HK-2 (cell line): ENCODE measurements at regions not wholly inside any gene's neighbourhood (a gene's known extent, or its start where the extent isn't known, plus 50 kb on each side); places are given as distances from the start of the nearest gene placed in this dataset.
"Not testable (repeated sequence)": the region's sequence is repeated elsewhere in the genome, so short reads cannot be mapped to it uniquely, and the experiment has no call there.

Experiments
- DNase-seq: peaks from one replicate; pipeline ENCODE4 v3.0.0-alpha.2; 2018; ENCODE audit not compliant: unreplicated experiment

- DNase-seq: not testable (repeated sequence)
Measured at GRCh38 chr9:67312504-67312903, 320.2 kb upstream of the SPATA31A3 start.

DNA sequence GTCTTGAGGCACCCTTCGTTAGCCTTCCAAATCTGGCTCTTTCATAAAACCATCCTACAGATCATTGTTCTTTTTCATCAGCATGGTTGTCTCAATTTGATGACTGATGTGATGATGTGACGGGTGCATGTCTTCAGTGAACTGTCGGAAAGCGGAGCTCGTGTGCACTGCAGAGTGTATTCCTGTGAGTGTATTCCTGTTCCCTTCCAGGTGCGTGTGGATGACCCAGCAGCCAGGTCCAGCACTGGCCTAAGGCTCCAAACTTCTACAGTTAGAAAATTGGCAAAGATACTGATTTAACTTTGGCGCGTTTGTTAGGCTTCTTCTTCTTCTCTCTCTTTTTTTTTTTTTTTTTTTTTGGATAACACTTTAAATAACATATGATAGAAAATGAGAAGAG, 314.8 kb upstream of the SPATA31A3 start:
- DNase-seq: not testable (repeated sequence)

DNA sequence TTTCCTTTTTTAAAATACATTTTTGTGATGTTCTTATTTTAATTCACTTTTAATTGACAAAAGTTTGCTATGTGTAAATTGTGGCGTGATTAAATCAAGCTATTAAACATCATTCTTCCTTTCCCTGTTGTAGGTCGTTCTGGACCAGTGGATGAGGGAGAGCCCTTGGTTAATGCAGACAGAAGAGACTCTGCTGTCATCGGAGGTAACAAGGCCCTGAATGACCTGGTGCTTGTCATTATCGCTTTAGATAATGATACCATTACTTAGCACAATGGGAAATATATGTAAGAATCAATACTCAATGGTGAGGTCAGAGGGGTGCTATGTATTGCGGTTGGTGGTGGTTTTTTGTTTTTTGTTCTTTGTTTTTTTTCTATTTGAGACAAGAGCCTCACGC, 296.4 kb upstream of the SPATA31A3 start:
- DNase-seq: not testable (repeated sequence)

DNA sequence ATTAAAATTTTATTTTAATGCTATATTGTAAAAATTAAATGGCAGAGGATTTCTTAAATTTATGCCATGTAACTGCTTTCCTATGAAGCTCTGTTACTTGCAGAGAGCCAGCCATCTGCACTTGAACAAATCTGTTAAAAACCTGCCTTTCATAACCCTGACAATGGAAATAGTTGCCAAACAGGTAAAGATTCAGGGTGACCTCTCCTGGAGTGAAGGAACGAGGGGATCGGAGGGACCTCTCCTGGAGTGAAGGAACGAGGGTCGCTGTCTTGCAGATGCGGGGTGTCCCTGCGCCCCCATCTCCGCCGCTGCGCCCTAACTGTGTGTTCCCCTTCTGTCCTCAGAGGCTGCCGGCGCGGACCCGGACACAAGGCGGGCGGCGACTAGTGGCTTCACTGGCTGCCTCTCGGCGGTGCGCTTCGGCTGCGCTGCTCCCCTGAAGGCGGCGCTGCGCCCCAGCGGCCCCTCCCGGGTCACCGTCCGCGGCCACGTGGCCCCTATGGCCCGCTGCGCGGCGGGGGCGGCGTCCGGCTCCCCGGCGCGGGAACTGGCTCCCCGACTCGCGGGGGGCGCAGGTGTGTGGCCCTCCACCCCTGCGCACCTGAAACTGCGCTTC, 295.9 kb upstream of the SPATA31A3 start:
- DNase-seq: not testable (repeated sequence)

DNA sequence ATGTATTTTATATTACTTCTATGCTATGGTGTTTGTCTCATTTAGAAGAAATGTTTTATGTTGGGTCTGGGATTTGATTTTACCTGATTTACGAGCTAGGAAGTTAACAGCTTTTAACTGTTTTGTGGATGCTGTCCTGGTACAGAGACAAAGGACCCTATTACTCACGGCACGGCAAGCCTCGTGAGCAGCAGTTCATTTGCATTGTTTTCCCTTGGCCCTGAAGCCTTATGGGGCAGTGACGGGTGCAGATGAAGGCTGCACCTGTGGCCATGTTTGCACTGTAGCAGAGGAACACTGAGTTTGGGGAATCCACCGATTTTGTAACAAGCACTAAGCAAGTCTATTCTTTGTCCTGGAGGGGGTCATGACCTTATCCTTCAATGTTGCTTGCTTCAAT, 291.9 kb upstream of the SPATA31A3 start:
- DNase-seq: not testable (repeated sequence)

GRCh38 chr9:67281574-67281973, 289.2 kb upstream of the SPATA31A3 start:
- not testable (repeated sequence) for DNase-seq

GRCh38 chr9:67269692-67270091, 277.3 kb upstream of the SPATA31A3 start:
- not testable (repeated sequence) for DNase-seq

- DNase-seq: not testable (repeated sequence)
Measured at GRCh38 chr9:67257894-67258293, 265.5 kb upstream of the SPATA31A3 start.

DNA sequence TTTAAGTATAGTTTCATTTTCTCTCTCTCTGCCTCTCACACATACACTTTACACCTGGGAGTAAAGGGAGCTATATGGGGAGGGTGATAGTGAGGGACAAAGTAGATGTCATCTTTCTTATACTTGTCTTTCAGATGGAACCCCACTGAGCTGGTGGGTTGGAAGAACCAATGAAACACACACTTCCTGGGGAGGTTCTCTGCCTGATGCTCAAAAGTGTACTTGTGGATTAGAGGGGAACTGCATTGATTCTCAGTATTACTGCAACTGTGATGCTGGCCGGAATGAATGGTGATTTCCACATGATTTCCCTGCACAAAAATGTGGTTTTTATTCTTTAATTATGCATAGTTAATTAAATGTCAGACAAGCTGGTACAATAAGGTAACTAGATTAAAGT, 256.6 kb upstream of the SPATA31A3 start:
- not testable (repeated sequence) for DNase-seq

- DNase-seq: not testable (repeated sequence)
Measured at GRCh38 chr9:67212073-67212472, 219.7 kb upstream of the SPATA31A3 start.

DNA sequence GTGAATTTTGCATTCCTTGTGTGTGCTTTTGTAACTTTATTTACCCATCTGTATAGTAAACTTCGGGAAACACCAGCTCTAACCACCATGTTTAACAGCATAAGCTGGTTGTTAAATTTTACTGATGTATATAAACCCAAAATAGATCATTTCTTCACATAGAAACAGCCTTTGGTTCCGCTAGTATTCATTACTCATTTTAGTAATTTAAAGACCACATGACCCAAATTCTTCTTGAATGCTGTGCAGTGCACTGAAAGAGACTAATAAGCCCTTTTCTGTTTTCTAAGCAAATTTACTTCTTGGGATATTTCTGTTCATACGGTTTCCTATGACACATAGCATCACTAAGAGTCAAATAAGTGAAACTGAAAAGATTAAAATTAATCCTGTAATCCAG, 218.5 kb upstream of the SPATA31A3 start:
- DNase-seq: not testable (repeated sequence)

GRCh38 chr9:67208831-67209437, 216.6 kb upstream of the SPATA31A3 start:
- not testable (repeated sequence) for DNase-seq

DNA sequence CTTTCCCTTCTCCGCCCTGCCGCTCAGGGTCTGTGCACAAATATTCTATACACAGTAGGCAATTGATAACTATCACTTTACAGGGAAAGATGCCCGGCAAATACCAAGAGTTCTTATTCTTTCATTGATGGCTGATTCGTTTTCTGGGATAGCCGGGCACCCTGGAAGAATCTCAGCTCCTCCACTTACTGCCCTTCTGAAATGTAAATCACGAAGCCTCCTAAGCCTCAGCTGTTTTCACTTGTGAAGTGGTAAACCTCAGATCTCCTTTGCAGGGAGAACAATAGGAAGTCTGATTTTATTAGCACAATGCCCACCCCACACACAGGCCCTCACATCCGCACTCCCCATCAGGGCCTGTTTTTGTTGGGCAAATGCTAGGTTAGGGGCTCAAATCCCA, 203.8 kb upstream of the SPATA31A3 start:
- DNase-seq: not testable (repeated sequence)

DNA sequence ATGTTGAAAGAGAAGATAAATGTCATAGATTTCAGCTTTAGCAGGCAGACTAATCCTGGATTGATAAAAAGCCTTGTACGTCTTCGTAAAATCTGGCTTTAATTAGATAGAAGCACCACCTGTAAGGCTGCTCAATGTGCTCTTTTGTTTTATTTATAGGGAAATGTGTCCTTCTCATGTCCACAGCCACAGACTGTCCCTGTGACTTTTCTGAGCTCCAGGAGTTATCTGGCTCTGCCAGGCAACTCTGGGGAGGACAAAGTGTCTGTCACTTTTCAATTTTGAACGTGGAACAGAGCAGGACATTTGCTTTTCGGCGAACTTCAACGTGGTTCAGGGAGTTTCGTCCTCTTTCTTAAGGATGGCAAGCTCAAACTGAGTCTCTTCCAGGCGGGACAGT, 203.0 kb upstream of the SPATA31A3 start:
- DNase-seq: not testable (repeated sequence)

- not testable (repeated sequence) for DNase-seq
Measured at GRCh38 chr9:67179185-67179584, 186.8 kb upstream of the SPATA31A3 start.

DNA sequence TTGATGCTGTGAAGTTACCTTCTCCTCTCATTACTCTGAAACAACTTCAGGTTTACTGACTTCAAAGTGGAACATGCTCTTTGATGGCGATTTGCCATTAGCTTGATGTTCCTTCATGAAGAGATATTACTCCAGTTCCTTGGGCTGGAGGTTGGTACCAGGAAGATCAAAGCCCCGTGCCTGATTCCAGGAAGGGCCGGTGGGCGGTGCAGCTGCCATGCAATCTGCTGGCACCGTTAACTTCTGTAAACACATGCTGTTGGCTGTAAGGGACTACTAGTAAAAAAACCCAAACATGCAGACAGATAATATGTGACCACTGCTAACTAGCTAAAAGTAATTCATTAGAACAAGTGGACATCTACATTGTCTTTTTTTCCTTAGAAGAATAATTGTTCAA, 182.8 kb upstream of the SPATA31A3 start:
- DNase-seq: not testable (repeated sequence)

GRCh38 chr9:67171721-67172120, 179.4 kb upstream of the SPATA31A3 start:
- not testable (repeated sequence) for DNase-seq

DNA sequence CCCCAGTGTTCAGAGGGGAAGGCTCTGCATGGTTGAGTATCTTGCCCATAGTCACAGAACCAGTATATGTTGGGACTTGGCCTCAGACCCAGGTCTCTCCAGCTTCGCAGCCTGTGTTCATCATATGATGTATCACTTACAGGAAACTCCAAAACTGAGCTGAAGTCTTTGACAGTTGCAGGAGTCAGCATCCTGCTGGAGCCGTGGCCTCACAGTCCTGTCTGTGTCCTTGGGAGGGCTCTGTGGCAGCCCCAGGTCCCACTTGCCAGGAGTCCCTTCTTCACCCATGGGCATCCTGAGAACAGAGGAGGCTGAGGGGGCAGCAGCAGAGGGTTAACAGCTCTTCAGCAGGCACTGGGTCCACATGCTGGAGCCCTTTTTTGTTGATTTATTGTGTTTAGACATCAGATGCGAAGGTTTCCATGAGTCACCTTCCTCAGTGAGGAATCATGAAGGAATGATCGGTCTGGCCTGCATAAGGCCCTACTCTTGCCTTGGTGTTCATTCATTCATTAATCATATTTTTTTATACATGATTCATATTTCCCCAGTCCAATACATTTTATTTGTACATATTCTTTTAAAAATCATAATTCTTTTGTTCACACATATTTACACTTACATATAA, 176.3 kb upstream of the SPATA31A3 start:
- DNase-seq: not testable (repeated sequence)

GRCh38 chr9:67166335-67166734, 174.0 kb upstream of the SPATA31A3 start:
- not testable (repeated sequence) for DNase-seq

GRCh38 chr9:67162827-67163226, 170.5 kb upstream of the SPATA31A3 start:
- DNase-seq: not testable (repeated sequence)

DNA sequence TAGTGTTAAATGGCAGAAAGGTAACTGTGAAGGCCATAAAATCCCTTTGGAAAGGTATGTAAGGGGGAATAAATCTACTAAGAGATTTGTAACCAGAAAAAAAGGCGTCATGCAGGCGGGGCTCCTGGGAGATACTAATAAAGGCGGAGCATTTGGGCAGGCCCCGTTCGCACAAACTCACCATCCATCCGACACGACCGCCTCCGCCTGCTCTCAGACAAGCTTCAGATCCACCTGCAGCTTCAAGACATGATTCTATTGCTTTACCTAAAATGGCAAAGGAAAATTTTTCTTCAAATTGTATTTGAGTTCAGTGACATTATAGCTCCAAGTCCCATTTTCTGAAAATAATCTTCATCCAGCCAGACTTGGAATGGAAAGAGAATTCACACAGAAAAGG, 162.9 kb upstream of the SPATA31A3 start:
- not testable (repeated sequence) for DNase-seq

GRCh38 chr9:67153501-67153900, 161.2 kb upstream of the SPATA31A3 start:
- DNase-seq: not testable (repeated sequence)
